Glutamatergic neuron (in vitro differentiated cells): ENCODE measurements at regions not wholly inside any gene's neighbourhood (a gene's known extent, or its start where the extent isn't known, plus 50 kb on each side); places are given as distances from the start of the nearest gene placed in this dataset.

ENCODE experiments used
- DNase-seq: peaks from one replicate; pipeline ENCODE4 v3.0.0; 2022
- H3K27ac Mint-ChIP-seq: one replicate; pipeline ENCODE4 v1.8.0; 2020; ENCODE audit warnings: mild to moderate bottlenecking, mixed read lengths, inconsistent platforms; ENCODE audit not compliant: unreplicated experiment
- H3K27me3 Mint-ChIP-seq: one replicate; pipeline ENCODE4 v1.8.0; 2020; ENCODE audit warnings: mild to moderate bottlenecking, moderate library complexity, mixed read lengths, inconsistent platforms; ENCODE audit not compliant: unreplicated experiment
- H3K36me3 Mint-ChIP-seq: one replicate; pipeline ENCODE4 v1.8.0; 2020; ENCODE audit warnings: mild to moderate bottlenecking, mixed read lengths, inconsistent platforms; ENCODE audit not compliant: unreplicated experiment
- H3K4me1 Mint-ChIP-seq: one replicate; pipeline ENCODE4 v1.8.0; 2020; ENCODE audit warnings: mild to moderate bottlenecking, low read depth, mixed read lengths, inconsistent platforms; ENCODE audit not compliant: unreplicated experiment
- H3K4me3 Mint-ChIP-seq: one replicate; pipeline ENCODE4 v1.8.0; 2020; ENCODE audit warnings: mild to moderate bottlenecking, mixed read lengths, inconsistent platforms; ENCODE audit not compliant: unreplicated experiment
- H3K9me3 Mint-ChIP-seq: one replicate; pipeline ENCODE4 v1.8.0; 2020; ENCODE audit warnings: mild to moderate bottlenecking, moderate library complexity, mixed read lengths, inconsistent platforms; ENCODE audit not compliant: unreplicated experiment
- CTCF ChIP-seq: fragments of 200-600 bp; sonication (generic); IDR thresholded peaks from one replicate; pipeline ENCODE4 v1.5.0; 2021; ENCODE audit not compliant: partially characterized antibody, unreplicated experiment

- H3K4me1 Mint-ChIP-seq, result peaks cover 11% of the 10 kb centered on the region
Measured at GRCh38 chr20:11714886-11715285, 202.8 kb upstream of the BTBD3 start.

GRCh38 chr20:11716239-11716944 lies 201.3 kb upstream of the BTBD3 start:
- DNase-seq, result peak; percentile 27
- no peaks in the 10 kb centered on the region for H3K36me3 Mint-ChIP-seq
- peak; percentile 58 for TF ChIP-seq CTCF
- H3K4me1 Mint-ChIP-seq, result peaks cover 11% of the 10 kb centered on the region
- H3K9me3 Mint-ChIP-seq, result peaks cover 2% of the 10 kb centered on the region
- no peak overlapping the region for H3K27ac Mint-ChIP-seq
- H3K4me3 Mint-ChIP-seq, result peak overlapping the region; percentile 48
- H3K27me3 Mint-ChIP-seq, result peaks cover 3% of the 10 kb centered on the region

More at GRCh38 chr20:11714886-11715285, 202.8 kb upstream of the BTBD3 start:
- H3K27me3 Mint-ChIP-seq, result peaks cover 3% of the 10 kb centered on the region
- H3K36me3 Mint-ChIP-seq, result no peaks in the 10 kb centered on the region
- H3K9me3 Mint-ChIP-seq, result peaks cover 2% of the 10 kb centered on the region
- TF ChIP-seq CTCF, result no peak
- H3K4me3 Mint-ChIP-seq, result no peak overlapping the region
- DNase-seq, result no peak
- no peak overlapping the region for H3K27ac Mint-ChIP-seq

- H3K9me3 Mint-ChIP-seq, result peaks cover 2% of the 10 kb centered on the region
- H3K27me3 Mint-ChIP-seq, result peaks cover 3% of the 10 kb centered on the region
- H3K4me3 Mint-ChIP-seq, result no peak overlapping the region
- DNase-seq, result no peak
- no peaks in the 10 kb centered on the region for H3K36me3 Mint-ChIP-seq
- H3K4me1 Mint-ChIP-seq, result peaks cover 11% of the 10 kb centered on the region
- no peak for TF ChIP-seq CTCF
- H3K27ac Mint-ChIP-seq, result no peak overlapping the region
Measured at GRCh38 chr20:11716945-11717248, 200.8 kb upstream of the BTBD3 start.

- no peak for TF ChIP-seq CTCF
Measured at GRCh38 chr20:11717562-11717961, 200.1 kb upstream of the BTBD3 start.

GRCh38 chr20:11718474-11719094 lies 199.1 kb upstream of the BTBD3 start:
- no peak overlapping the region for H3K27ac Mint-ChIP-seq
- peaks cover 11% of the 10 kb centered on the region for H3K4me1 Mint-ChIP-seq
- peaks cover 2% of the 10 kb centered on the region for H3K9me3 Mint-ChIP-seq
- no peak overlapping the region for H3K4me3 Mint-ChIP-seq
- no peak for DNase-seq
- TF ChIP-seq CTCF, result no peak
- H3K27me3 Mint-ChIP-seq, result peaks cover 3% of the 10 kb centered on the region
- H3K36me3 Mint-ChIP-seq, result no peaks in the 10 kb centered on the region

More at GRCh38 chr20:11717562-11717961, 200.1 kb upstream of the BTBD3 start:
- H3K9me3 Mint-ChIP-seq, result peaks cover 2% of the 10 kb centered on the region
- H3K27me3 Mint-ChIP-seq, result peaks cover 3% of the 10 kb centered on the region
- no peak for DNase-seq
- no peaks in the 10 kb centered on the region for H3K36me3 Mint-ChIP-seq
- H3K4me1 Mint-ChIP-seq, result peaks cover 11% of the 10 kb centered on the region
- no peak overlapping the region for H3K27ac Mint-ChIP-seq
- H3K4me3 Mint-ChIP-seq, result no peak overlapping the region
